ENCODE measurements at regions not wholly inside any gene's neighbourhood (a gene's known extent, or its start where the extent isn't known, plus 50 kb on each side); places are given as distances from the start of the nearest gene placed in this dataset.

DNA sequence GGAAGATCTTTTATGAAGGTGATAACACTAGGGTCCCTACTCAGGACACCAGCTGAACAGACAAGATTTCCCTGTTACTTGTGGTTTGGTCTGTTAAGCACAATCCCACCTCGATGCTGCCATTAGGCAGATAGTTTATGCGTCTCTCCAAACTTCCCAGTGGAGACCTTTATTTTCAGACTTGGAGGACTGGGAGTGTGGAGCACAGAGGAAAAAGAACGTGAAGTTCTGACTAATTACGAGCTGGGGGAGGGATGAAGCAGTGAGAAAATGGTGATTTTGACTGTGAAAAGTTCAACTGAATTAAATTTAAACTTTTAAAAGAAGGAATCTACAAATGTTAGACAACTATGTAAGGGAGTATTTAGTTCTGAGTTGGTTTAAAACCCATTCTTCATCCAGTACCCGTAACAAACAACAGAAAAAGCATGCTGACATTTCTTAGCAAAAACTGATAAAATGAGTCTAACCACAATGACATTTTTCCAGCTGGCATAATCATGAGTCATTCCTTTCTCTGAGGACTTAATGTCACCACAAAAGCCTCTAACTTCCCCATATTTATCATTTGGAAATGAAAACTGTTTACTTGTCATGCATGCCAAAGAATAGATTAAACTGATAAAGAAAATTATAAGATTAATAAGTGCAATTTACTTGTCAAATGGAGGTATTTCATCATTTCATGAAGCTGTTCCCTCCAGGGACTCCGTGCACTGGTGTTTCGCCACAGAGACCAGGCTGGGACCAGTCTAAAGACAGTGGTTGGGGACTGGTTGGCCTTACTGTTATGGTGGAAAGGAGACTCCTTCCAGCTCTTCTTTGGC is 113.3 kb upstream of the SSTR4 start:
- Histone ChIP-seq H3K18ac (ENCODE audit: insufficient read length, low read depth, low read length) (no peak overlapping the region), H3K4ac (ENCODE audit: low read depth, low read length) (no peak overlapping the region), H3K9ac (ENCODE audit: extremely low read depth, insufficient read length, low read length) (no peak overlapping the region), H3K27ac (ENCODE audit: insufficient read length, low read depth, low read length) (no peak overlapping the region), H3K79me1 (ENCODE audit: insufficient read depth, low read depth, low read length, poor library complexity, severe bottlenecking) (no peaks in the 10 kb centered on the region), H3K9me3 (ENCODE audit: control insufficient read depth, low read depth, low read length) (no peaks in the 10 kb centered on the region), H4K8ac (replicated peaks; ENCODE audit: insufficient read length, low read depth, low read length) (no peak overlapping the region), H3K23me2 (ENCODE audit: insufficient read length, low read depth, low read length, poor library complexity, severe bottlenecking) (no peaks in the 10 kb centered on the region), H3K23ac (ENCODE audit: insufficient read length, low read depth, low read length) (no peak overlapping the region), H4K5ac (ENCODE audit: insufficient read length, low read depth, low read length) (no peak overlapping the region), H4K20me1 (ENCODE audit: control insufficient read depth, insufficient read depth, insufficient read length) (no peaks in the 10 kb centered on the region), H2BK20ac (ENCODE audit: low read depth, low read length, poor library complexity, severe bottlenecking) (no peak overlapping the region), H3T11ph (ENCODE audit: low read length) (no peak overlapping the region), H3K79me2 (ENCODE audit: insufficient read depth, low read length) (no peaks in the 10 kb centered on the region), H4K91ac (ENCODE audit: insufficient read length, low read depth, low read length) (no peak overlapping the region), H3K4me1 (ENCODE audit: insufficient read depth, low read length) (no peaks in the 10 kb centered on the region; the same call in 1 of the 2 replicates), H2BK15ac (ENCODE audit: low read depth, low read length) (no peak overlapping the region), H3K56ac (ENCODE audit: insufficient read length, low read depth, low read length) (no peak overlapping the region), H2BK12ac (ENCODE audit: insufficient read length, low read depth, low read length) (no peak overlapping the region), H3K27me3 (ENCODE audit: insufficient read depth, low read length) (no peaks in the 10 kb centered on the region), H2BK5ac (ENCODE audit: insufficient read length, low read length) (no peak overlapping the region), H3K4me2 (ENCODE audit: insufficient read depth, insufficient read length, low read length) (no peak overlapping the region), H3K14ac (ENCODE audit: insufficient read depth, low read length) (no peak overlapping the region), H2AK5ac (ENCODE audit: insufficient read length, low read length) (no peak overlapping the region), H2BK120ac (ENCODE audit: low read depth, low read length, poor library complexity, severe bottlenecking) (no peak overlapping the region), H2AFZ (ENCODE audit: low read length) (no peak overlapping the region)
- no CpG with 5 or more reads among the region's 7 CpGs for WGBS (ENCODE audit: extremely low coverage, insufficient read length, low lambda C conversion rate)
- Mint-ChIP-seq H3K4me3 (no peak overlapping the region), H3K27ac (no peak overlapping the region), H3K36me3 (ENCODE audit: insufficient read depth in 1 of 3, low read depth in 3 of 3) (no peaks in the 10 kb centered on the region), H3K4me1 (peaks cover 5 to 10% of the 10 kb centered on the region in 2 experiments; a peak in 2 of 4 replicates), H3K27me3 (ENCODE audit: low read depth) (peaks cover 14% of the 10 kb centered on the region), H3K9me3 (no peaks in the 10 kb centered on the region)
- DNase-seq: no peak
- TF ChIP-seq, protein P1, sequence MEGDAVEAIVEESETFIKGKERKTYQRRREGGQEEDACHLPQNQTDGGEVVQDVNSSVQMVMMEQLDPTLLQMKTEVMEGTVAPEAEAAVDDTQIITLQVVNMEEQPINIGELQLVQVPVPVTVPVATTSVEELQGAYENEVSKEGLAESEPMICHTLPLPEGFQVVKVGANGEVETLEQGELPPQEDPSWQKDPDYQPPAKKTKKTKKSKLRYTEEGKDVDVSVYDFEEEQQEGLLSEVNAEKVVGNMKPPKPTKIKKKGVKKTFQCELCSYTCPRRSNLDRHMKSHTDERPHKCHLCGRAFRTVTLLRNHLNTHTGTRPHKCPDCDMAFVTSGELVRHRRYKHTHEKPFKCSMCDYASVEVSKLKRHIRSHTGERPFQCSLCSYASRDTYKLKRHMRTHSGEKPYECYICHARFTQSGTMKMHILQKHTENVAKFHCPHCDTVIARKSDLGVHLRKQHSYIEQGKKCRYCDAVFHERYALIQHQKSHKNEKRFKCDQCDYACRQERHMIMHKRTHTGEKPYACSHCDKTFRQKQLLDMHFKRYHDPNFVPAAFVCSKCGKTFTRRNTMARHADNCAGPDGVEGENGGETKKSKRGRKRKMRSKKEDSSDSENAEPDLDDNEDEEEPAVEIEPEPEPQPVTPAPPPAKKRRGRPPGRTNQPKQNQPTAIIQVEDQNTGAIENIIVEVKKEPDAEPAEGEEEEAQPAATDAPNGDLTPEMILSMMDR (conservative IDR thresholded peaks at IDR 0.05): no peak
